Renal pelvis (tissue), 1 donor: ENCODE measurements at regions not wholly inside any gene's neighbourhood (a gene's known extent, or its start where the extent isn't known, plus 50 kb on each side); places are given as distances from the start of the nearest gene placed in this dataset.

Experiments
- DNase-seq: peaks from one replicate; pipeline ENCODE4 v3.0.0-alpha.2; 2013

DNA sequence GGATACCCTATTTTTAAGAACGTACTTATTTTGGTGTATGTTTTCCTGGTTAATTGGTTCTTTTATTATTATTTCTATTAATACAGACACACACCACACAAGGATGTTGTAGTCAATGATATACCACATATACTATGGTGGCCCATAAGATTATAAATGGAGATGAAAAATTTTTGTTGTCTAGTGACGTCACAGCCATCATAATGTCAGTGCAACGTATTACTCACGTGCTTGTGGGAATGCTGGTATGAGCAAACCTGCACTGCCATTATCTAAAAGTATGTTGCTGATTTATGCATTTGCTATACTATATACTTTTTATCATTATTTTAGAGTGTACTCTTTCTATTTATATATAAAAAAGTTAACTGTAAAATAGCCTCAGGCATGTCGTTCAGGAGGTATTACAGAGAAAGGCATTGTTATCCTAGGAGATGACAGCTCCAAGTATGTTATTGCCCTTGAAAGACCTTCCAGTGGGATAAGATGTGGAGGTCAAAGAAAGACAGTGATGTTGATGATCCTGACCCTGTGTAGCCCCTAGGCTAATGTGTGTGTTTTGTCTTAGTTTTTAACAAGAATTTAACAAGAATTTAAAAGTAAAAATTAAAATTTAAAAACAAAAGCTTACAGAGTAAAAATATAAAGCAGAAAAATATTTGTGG lies 65.6 kb upstream of the SGCD start:
- DNase-seq = no peak

DNA sequence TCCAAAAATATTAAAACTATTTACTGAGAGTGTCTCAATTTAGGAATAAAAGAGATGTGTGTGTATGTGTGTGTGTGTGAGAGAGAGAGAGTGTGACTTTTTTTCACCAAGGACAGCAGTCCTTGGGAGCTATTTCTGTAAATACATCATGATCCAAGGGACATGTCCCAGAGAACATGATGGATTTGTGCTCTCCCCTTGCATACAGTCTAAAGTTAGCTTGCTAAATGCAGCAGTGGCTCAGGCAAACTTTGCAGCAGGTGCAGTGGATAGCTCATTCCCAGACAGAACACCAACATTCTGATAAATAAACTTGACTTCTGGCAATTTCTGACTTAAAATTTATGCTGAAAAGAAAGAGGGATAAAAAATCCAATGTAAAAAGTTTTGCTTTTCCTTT lies 55.4 kb upstream of the SGCD start:
- DNase-seq = no peak

DNA sequence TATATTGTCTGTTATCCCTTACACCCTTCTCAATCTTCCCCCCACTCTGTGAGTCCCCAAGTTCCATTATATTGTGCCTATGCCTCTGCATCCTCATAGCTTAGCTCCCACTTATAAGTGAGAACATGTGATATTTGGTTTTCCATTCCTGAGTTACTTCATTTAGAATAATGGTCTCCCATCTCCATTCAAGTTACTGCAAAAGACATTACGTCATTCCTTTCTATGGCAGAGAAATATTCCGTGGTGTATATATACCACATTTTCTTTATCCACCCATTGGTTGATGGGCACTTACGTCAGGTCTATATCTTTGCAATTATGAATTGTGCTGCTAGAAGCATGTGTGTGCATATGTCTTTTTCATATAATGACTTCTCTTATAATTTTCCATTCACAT lies 54.8 kb upstream of the SGCD start:
- DNase-seq = no peak

DNA sequence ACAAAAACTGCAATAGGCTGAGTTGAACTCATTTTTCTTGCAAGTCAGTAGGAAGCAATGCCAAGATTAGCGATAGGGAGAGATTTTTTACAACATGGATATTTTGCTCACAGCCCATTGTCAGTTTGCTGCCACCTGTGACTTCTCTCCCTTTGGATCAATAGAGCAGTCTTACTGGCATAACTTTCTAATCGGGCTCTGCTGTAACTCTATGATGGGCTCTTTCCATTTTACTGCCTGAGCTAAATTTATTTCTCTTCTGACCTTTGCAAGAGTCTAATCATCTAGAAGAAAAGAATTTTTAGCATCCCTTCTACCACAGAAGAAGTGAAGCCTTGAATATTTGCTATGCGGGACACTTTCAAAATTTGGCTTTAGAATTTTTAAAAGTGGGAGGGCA lies 53.6 kb upstream of the SGCD start:
- DNase-seq = no peak

DNA sequence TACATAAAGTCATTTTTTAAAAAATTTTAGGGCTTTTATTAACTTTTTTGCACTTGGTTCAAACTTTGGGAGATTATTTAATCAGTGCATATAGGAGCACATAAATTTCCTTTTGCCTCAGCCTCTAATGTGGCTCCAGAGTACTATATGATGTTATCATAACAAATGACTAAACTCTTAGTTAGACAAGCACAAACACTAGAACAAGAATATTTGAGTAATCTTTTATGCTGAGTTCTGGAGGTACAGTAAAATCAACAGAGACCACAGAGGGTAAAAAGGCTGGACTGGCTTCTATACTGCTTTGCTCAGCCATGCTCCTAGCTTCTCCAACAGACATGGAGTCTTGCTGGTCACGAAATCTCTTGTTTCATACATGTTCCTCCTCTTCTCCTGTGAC lies 52.5 kb upstream of the SGCD start:
- DNase-seq = no peak
